Head of caudate nucleus (tissue), 42 donors: ENCODE measurements at regions not wholly inside any gene's neighbourhood (a gene's known extent, or its start where the extent isn't known, plus 50 kb on each side); places are given as distances from the start of the nearest gene placed in this dataset.

Experiments used
- DNase-seq, 42 donors: peaks; one replicate each; pipeline versions ENCODE4 v3.0.0 to v3.0.0-alpha.2; 2020 to 2021; ENCODE audit warnings: mixed read lengths in 7 of 42
- intact Hi-C: fragments of 100-400 bp; cut with DNase I; formaldehyde crosslinking; loops from one replicate; pipeline ENCODE4 v1.15.0; 2022

DNA sequence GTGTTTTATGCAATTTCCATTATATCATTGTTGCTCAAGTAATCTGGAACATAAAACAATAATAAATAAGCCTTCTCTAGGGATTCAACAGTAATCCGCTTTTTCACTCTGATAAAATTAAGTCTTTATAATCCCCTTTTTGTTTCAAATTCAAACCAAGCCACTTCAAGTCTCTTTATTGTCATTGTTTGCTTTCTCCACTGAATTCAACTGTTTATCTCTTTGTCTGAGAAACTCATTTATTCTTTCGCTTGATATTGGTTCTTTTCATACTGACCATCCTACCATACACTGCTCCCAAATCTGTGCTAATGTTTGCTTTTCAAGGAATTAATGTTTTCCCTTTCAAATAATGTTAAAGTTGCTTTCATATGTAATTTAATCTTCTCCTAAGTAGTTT, 550.4 kb upstream of the PCDH15 start:
- no peak for DNase-seq
- intact Hi-C loops, result no loop called here

DNA sequence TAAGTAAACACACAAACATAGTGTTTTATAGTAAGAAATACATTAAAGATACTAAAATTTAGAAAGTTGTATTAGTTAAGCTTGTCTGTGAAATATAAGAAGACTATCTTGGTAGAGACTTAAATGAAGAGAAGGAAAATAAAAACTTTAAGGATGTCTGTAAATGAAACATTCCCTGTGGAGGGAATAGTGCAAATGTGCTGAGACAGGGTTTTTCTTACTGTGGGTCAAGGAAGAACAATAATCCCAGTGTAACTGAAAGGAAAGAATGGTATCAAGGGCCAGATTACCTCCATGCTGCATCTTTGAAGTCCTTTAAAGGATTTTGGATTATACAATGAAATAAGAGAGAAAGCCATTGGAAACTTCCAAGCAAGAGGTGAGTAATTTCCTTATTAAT, 547.5 kb upstream of the PCDH15 start:
- no peak for DNase-seq
- intact Hi-C loops, result no loop called here

DNA sequence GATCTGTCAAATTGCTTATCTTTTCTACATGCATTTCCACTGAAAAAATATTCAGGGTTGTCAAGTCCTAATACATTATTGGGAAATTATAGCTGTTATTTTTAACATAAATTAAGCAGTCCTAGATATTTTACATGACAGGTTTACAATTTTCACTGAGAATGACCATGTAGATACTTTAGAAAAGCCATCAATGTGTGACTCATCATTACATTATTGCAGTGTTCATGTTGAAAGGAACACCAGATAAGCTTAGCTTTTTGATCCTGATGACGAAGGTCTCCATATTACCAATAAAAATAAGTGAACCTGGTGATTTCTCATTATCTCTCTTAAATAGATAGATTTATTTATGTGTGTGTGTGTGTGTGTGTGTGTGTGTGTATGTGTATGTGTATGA, 529.5 kb upstream of the PCDH15 start:
- intact Hi-C loops, result no loop called here

DNA sequence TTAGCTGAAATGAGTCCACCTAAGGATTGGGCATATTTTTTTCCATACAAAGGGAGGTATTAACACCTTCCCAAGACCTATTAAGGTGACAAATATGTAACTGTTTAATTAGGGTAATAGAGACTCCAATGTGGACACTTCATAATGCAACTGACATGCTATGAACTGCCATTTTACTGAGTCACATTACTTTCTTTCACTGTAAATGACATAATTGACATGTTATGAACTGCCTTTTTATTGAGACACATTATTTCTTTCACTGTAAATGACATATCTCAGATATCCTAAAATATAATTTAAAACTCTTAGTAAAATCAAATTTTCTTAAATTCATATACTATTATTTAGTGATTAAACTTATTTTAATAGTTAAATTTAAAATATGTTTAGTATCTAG, 528.8 kb upstream of the PCDH15 start:
- intact Hi-C loops, result no loop called here
- DNase-seq, result no peak

More for the DNA sequence above, 529.5 kb upstream of the PCDH15 start:
- no peak for DNase-seq

DNA sequence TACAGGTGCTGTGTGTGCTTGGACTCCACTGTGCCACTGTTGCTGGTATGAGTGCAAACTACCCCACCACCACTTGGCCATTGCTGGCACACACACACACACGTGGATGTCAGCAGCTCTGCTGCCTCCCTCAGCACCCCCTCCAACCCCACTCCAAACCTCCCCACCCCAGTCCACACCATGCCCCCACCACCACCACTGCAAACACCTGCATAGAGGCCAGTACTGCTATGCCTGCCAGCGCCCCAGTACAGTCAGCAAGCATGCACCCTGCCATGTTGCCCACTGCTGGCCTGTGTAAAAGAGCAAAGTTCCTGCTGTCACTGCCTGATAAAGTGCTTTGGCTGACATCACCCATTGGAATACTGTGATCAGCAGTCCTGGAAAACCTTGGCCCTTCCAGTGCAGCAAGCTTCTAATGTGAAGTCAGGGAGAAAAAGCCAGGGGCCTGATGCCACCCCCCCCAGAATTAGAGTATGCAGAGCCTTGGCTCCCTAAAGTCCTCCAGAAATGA, 519.2 kb upstream of the PCDH15 start:
- DNase-seq, result no peak
- intact Hi-C loops, result no loop called here

DNA sequence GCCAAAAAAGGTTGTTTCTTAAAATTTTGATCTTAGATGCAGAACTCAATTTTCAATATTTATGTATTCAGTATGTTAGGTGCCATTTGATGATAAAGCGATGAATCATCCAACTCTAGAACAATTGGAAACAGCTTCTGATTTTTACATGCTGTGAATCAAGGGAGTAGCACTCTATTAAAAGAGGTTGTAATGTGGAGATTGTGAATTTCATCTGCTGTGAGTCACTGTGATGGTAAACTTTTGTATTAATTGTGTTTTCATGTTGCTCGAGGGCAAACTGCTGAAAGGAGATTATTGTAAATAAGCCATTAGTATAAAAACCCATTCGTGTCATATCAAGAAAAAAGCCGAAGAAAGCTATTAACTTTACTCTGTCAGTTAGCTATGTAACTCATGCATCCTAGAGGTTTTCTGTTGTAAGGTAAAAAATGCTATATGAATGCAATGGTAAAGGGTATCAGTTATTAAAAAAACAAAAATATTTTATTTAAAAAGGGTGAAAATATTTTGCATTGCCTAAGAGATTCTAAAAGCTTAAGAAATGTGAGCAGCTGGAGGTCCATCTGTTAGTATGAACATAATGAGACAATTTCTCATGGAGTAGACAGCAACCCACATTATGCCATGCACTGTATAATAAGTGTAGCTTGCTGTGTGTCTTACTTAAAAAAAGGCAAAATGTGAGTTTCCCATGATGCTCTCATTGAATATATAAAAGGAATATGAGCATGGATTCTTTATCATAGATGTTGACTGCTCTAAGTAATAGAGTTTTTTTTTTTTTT, 511.0 kb upstream of the PCDH15 start:
- DNase-seq, result no peak
- intact Hi-C loops, result no loop called here

DNA sequence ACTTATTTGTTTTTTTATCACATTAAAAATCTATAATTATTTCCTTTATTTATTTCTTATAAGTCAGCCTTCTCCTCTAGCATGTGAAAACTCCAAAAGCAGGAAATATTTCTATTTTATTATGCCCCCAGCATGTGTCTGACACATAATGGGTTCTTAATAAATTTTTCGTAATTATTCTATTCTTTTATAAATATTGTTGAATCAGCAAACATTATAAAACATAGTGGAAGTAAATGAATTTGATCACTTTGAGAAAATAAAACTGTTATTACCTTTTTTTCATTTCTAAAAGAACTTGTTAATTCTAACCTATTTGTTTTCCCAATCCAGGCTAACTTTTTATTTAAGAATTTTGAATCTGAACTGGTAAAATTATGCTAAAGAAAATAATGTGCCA, 509.1 kb upstream of the PCDH15 start:
- no peak for DNase-seq
- intact Hi-C loops, result no loop called here

DNA sequence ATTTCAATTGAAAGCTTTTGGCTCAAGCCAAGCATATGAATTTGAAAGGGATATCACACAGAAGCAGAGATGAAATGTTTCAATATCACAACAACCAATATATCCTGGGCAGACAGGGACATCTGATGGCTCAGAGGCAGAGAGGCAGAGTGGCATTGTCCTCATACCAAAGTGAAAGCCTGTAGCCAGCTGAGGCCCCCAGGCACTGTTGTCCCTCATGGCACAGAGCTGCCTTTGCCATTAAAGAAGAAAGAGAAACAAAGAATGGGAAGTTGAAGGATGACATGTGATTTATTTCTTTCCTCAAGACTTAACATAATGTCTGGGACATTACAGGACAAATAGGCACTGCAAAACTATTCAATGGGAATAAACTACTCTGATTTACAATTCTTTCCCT, 504.3 kb upstream of the PCDH15 start:
- intact Hi-C loops, result no loop called here
- DNase-seq, result no peak

DNA sequence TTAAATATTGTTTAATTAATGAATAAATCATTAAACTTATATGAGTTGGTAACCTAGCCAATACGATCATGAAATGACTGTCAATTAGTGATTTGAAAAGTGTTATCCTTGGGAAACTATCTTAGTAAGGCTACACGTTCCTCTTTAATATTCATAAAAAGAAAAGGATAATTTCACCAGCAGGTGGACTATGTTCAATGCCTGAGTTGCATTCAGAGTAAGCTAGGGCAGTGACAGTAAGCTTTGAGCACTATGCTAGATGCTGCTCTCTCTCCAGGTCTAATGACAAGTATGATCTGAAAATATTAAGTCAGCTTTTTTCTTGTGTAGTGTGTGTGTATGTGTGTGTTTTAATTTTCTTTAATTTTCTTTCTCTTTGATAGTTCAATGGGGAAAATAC, 486.3 kb upstream of the PCDH15 start:
- DNase-seq, result no peak
- intact Hi-C loops, result no loop called here

DNA sequence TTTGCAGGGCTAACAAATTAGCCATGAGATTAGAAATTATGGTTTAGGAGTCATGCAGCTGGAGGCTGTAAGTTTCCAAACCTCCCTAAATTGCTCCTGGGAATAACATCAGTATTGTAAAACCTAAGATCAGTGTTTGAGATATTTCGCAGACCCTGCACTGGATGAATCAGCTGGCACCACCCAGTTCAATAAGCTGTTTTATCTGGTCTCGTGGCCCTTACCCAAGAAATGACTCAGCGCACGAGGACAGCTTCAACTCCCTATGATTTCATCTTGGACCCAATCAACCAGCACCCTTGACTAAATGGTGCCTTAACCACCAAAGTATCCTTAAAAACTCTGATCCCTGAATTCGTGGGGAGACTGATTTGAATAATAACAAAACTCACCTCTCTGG, 482.0 kb upstream of the PCDH15 start:
- intact Hi-C loops, result no loop called here
- DNase-seq, result no peak

DNA sequence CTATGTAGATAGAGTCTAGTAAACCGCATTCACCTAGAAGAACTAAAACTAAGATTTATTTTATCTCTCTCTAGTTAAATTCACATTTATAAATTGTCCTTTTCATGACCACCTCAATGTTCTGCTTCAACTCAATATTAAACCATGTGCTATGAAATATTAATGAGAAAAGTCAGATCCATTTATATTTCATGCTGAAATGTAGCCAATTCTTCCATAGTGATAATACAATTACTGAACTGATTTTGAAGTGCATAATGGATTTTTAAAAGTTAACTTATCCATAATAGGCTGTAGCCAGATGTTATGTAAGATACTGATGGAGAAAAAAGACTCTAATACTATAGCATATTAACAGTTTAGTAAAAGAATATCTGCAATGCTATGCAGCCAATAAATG, 479.7 kb upstream of the PCDH15 start:
- intact Hi-C loops, result no loop called here
- no peak for DNase-seq

DNA sequence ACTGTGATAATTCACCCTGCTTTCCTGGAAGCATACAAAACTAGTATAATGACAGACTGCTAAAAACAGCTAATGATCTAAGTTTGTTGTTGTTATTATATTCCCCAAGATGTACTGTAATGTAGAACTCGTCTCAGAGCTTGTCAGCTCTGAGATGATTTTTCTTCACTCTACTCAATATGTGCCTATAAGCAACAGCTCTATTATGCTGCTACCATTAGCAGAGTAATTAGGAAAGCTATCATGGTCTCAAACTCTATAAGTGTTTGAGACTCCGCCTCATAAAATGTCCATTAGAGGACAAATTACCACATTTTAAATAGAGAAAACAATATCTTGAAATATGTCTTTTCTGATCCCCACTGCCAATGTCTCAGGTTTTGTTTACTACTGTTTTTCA, 476.5 kb upstream of the PCDH15 start:
- DNase-seq, result no peak
- intact Hi-C loops, result no loop called here

DNA sequence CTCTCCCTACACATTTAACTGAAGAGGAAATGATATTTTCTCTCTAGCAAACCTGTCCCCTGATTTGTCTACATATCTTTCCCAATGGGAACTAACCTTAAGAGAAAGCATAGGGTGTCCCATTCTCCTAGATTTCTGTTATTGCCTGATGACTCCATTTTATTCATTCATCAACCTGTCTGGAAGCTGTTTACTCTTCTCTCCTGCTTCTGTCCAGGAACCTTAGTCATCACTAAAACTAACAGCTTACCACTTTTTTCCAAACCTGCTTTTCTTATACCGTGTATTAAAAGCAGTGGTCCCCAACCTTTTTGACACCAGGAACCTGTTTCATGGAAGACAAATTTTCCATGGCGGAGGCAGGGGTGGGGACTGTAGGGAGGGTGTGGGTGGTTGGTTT, 473.3 kb upstream of the PCDH15 start:
- intact Hi-C loops, result no loop called here

DNA sequence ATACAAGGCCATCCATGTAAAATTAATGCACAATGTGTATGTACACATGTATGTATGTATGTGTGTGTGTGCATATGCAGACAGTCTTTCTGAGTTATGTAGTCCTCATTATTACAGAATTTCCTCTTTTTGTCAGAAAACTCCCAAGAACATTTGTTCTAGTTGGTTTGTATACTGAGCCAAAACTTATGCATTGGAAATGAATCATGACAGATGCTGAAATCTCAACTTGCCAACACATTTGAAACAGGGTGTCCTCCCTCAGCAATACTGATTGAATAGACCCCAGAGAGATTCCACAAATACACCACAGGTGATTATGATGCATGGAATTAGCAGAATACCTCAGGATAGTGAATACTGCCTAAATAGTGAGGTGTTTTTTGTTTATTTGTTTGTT, 472.9 kb upstream of the PCDH15 start:
- intact Hi-C loops, result no loop called here
- DNase-seq, result no peak

More for the DNA sequence above, 473.3 kb upstream of the PCDH15 start:
- no peak for DNase-seq

DNA sequence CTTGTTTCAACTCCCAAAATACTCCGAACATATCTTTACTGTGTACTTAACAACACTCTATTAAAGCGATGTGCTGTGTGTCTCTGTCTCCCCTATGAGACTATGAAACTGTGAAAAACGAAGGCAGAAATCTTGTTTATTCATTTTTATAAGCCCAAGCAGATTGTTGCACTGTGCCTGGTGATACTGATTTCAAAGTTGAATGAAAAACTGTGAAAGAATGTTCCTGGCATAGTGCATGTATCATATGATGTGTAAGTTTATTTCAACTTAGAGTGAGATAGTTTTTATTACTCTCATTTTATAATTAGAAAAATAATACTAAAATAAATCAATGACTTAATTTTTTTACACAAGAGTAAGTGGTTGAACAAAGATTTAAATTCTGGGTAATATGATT, 471.9 kb upstream of the PCDH15 start:
- no peak for DNase-seq
- intact Hi-C loops, result no loop called here

DNA sequence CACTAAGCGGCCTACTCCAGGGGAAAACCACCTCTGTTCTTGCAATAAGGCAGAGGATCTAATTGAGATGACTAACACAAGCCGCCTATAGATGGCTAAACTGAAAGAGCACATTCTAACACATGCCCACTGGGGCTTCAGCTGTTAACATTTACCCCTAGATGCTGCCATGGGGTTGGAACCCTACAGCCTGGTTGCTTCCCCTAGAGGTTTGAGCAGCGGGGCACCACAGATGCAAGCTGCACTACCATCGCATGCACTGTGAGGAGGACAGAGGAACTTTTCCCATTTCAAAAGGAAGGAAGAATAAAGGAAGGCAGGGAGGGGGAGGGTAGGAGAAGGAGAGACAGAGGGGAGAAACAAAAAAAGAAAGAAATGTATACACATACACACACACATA, 465.8 kb upstream of the PCDH15 start:
- intact Hi-C loops, result no loop called here

DNA sequence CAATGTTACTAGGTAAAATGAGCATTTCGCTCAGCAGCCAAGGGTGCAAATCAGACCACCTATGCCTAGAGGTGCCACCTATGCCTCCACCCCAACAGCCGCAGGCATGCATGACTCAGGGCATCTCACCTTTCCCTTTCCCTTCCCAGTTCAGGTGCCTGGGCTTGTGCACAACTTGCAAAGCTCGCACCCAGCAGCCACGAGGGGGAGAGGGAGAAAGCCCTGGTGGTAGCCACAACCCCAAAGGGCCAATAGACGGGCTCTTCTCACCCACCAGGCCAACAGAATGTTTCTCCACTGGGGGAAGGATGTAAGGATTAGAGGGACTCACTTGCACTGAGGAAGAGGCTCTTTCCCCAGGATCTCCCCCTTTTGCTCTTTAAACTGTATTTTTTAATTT, 462.3 kb upstream of the PCDH15 start:
- no peak for DNase-seq
- intact Hi-C loops, result no loop called here

More for the DNA sequence above, 465.8 kb upstream of the PCDH15 start:
- DNase-seq, result no peak

DNA sequence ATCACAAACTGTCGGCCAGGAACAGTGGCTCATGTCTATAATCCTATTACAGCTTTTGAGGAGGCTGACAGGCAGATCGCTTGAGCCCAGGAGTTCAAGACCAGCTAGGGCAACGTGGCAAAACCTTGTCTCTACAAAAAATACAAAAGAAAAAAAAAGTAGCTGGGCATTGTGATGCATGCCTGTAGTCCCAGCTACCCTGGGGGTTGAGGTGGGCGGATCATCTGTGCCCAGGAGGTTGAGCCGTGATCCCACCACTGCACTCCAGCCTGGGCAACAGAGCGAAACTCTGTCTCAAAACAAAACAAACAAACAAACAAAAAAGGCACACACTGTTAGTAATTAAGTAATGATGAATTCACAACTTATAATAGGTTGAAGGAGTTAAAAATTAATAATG, 441.5 kb upstream of the PCDH15 start:
- no peak for DNase-seq
- intact Hi-C loops, result no loop called here

DNA sequence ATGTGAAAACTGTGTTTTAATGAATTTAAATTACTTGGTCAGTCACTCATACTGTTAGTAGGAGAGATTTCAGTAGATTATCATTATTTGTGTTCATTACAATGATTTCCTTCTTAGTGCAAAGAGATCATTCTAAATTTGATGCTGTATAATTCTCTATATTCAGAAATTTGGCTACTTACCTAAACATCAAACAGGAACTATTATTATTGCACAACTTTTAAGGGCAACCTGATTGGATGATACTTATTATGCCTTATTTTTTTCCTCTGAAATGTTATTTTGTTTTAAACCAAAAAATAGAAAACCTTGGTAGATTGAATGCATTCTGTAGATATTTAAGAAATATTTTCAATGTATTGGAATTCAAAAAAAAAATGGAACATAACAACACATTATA, 436.4 kb upstream of the PCDH15 start:
- no peak for DNase-seq
- intact Hi-C loops, result no loop called here

DNA sequence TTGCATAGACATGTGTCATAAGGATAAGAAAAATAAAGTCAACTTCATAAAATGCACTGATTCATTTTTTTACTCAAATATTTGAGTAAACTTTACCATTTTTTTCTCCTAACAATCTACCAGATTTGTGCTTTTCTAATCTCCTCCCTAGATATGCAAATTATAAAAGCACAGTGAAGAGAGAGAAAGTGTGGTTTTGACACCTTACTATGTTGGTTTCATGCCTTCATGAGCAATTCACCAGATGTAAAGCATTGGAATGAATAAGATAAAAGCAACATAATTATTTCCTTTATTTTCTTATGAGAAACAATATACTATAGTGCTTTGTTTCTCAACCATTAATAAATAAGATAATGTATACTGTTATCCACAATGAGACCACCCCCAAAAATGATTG, 432.5 kb upstream of the PCDH15 start:
- no peak for DNase-seq
- intact Hi-C loops, result no loop called here

DNA sequence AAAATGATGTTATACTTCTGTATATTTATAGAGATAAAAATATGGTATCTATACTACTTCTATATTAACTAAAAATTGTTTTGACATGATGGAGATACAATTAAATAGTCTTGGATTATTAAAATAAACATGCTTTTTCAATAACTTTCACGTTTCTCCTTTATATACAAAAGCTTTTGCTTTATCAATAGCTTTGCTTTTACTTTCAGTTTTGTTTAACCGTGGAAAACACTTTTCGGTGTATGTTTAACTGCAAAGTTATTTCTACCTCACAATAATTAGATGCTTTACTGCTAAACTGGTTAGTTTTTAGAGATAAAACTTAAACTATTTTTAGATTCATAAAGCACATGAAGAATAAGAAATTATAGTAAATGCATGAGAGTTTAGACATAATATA, 432.1 kb upstream of the PCDH15 start:
- intact Hi-C loops, result no loop called here
- no peak for DNase-seq

DNA sequence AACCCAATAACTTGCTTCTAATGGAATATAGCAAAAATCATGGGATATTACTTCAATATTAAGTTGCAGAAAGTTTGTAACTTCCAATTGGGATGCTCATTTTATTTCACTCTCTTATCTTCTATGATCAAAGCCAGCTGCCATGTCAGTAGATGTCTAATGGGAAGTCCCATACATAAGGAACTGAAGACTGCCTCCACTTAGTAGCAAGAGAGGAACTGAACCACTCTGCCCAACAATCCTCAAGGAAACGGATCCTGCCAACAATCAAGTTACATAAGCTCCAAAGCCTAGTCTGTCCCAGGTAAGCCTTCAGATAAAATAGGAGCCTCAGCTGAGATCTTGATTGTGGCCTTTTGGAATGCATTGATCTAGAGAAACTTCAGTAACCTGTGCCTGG, 431.5 kb upstream of the PCDH15 start:
- intact Hi-C loops, result no loop called here
- DNase-seq, result no peak
